SK-N-MC (cell line): ENCODE measurements at regions not wholly inside any gene's neighbourhood (a gene's known extent, or its start where the extent isn't known, plus 50 kb on each side); places are given as distances from the start of the nearest gene placed in this dataset.
"Not testable (repeated sequence)": the region's sequence is repeated elsewhere in the genome, so short reads cannot be mapped to it uniquely, and the experiment has no call there.

Experiments used
- EZH2 ChIP-seq: fragments of 200-600 bp; sonication (generic); IDR thresholded peaks from one replicate; pipeline ENCODE4 v1.6.1; 2017; ENCODE audit warnings: antibody characterized with exemption
- FOXP2 ChIP-seq: optimal IDR thresholded peaks from 2 replicates; pipeline ENCODE3; 2011; ENCODE audit warnings: mild to moderate bottlenecking, moderate library complexity; ENCODE audit not compliant: insufficient read depth; ENCODE audit errors: extremely low read length, control extremely low read depth
- POLR2AphosphoS5 ChIP-seq: IDR thresholded peaks from 2 replicates; pipeline ENCODE4 v1.6.1; 2012; ENCODE audit warnings: mild to moderate bottlenecking, low read depth, low read length, borderline replicate concordance

GRCh38 chr3:104089987-104090386, 1276.7 kb upstream of the ALCAM start:
- TF ChIP-seq EZH2, POLR2AphosphoS5, FOXP2: not testable (repeated sequence)
